ENCODE measurements at regions not wholly inside any gene's neighbourhood (a gene's known extent, or its start where the extent isn't known, plus 50 kb on each side); places are given as distances from the start of the nearest gene placed in this dataset.
A peak's percentile ranks its signal among the peaks of the same experiment; 100 is the strongest.
"Not testable (repeated sequence)": the region's sequence is repeated elsewhere in the genome, so short reads cannot be mapped to it uniquely, and the experiment has no call there.

DNA sequence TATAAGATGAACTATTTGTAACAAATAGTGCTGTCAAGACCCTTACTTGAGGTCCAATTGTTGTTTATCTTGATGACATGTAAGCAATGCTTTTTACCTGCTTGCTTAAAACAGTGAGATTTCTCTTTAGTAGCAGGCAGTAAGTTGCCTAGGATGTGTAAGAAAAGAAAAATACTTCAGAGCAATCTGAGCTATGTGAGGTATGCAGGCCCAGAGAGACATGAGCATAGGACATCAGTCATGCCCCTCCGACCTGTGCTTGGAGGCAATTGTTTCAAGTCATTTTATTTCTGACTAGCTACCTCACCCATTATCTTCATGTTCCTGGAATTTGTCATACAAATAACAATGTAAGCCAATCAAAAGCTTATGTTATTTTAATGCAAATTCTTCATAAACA, 930.6 kb upstream of the FBXO33 start:
- H3K4me3 Mint-ChIP-seq (ENCODE audit: low read depth): no peak overlapping the region
- TF ChIP-seq, protein P1, sequence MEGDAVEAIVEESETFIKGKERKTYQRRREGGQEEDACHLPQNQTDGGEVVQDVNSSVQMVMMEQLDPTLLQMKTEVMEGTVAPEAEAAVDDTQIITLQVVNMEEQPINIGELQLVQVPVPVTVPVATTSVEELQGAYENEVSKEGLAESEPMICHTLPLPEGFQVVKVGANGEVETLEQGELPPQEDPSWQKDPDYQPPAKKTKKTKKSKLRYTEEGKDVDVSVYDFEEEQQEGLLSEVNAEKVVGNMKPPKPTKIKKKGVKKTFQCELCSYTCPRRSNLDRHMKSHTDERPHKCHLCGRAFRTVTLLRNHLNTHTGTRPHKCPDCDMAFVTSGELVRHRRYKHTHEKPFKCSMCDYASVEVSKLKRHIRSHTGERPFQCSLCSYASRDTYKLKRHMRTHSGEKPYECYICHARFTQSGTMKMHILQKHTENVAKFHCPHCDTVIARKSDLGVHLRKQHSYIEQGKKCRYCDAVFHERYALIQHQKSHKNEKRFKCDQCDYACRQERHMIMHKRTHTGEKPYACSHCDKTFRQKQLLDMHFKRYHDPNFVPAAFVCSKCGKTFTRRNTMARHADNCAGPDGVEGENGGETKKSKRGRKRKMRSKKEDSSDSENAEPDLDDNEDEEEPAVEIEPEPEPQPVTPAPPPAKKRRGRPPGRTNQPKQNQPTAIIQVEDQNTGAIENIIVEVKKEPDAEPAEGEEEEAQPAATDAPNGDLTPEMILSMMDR (IDR thresholded peaks at IDR 0.05; ENCODE audit: unreplicated experiment): no peak
- no peak overlapping the region for H3K27ac Mint-ChIP-seq
- H3K36me3 Mint-ChIP-seq (ENCODE audit: insufficient read depth): no peaks in the 10 kb centered on the region
- H3K9me3 Mint-ChIP-seq (ENCODE audit: low read depth): peaks cover 10% of the 10 kb centered on the region
- DNase-seq (ENCODE audit: low spot score, unreplicated experiment): no peak
- peaks cover 2% of the 10 kb centered on the region for H3K4me1 Mint-ChIP-seq (ENCODE audit: low read depth)
- no peaks in the 10 kb centered on the region for H3K27me3 Mint-ChIP-seq

DNA sequence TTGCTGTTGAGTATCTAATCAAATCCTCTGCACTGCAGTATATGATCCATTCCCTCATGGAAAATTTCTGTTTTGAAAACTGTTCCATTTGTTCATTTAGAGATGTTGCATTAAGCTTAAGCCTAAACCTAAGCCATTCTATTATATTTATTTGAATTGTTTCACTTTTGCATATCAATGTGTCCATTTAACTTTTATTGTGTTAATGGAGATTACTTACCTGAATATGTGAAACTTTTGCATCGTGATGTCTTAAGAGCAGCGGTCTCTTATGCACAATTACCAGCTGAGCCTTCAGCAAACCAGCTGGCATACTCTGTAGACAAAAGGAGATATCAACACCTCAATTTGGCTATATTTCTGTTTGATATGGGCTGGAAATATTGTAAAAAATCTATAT, 922.5 kb upstream of the FBXO33 start:
- no peak overlapping the region for H3K4me3 Mint-ChIP-seq (ENCODE audit: low read depth)
- H3K36me3 Mint-ChIP-seq (ENCODE audit: insufficient read depth): no peaks in the 10 kb centered on the region
- DNase-seq (ENCODE audit: low spot score, unreplicated experiment): no peak

DNA sequence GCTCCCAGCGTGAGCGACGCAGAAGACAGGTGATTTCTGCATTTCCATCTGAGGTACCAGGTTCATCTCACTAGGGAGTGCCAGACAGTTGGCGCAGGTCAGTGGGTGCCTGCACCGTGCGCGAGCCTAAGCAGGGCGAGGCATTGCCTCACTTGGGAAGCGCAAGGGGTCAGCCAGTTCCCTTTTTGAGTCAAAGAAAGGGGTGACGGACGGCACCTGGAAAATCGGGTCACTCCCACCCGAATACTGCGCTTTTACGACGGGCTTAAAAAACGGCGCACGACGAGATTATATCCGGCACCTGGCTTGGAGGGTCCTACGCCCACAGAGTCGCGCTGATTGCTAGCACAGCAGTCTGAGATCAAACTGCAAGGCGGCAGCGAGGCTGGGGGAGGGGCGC, 915.9 kb upstream of the FBXO33 start:
- H3K9me3 Mint-ChIP-seq (ENCODE audit: low read depth); H3K4me1 Mint-ChIP-seq (ENCODE audit: low read depth); H3K36me3 Mint-ChIP-seq (ENCODE audit: insufficient read depth); H3K27me3 Mint-ChIP-seq: not testable (repeated sequence)
- Mint-ChIP-seq H3K27ac (peak overlapping the region; percentile 97), H3K4me3 (ENCODE audit: low read depth) (peak overlapping the region; percentile 93)
- peak; percentile 13 for DNase-seq (ENCODE audit: low spot score, unreplicated experiment)

More for the DNA sequence above, 922.5 kb upstream of the FBXO33 start:
- Mint-ChIP-seq H3K27me3 (no peaks in the 10 kb centered on the region), H3K9me3 (ENCODE audit: low read depth) (peaks cover 6% of the 10 kb centered on the region), H3K27ac (no peak overlapping the region), H3K4me1 (ENCODE audit: low read depth) (no peaks in the 10 kb centered on the region)
- TF ChIP-seq, protein P1 (IDR thresholded peaks at IDR 0.05; ENCODE audit: unreplicated experiment): no peak

DNA sequence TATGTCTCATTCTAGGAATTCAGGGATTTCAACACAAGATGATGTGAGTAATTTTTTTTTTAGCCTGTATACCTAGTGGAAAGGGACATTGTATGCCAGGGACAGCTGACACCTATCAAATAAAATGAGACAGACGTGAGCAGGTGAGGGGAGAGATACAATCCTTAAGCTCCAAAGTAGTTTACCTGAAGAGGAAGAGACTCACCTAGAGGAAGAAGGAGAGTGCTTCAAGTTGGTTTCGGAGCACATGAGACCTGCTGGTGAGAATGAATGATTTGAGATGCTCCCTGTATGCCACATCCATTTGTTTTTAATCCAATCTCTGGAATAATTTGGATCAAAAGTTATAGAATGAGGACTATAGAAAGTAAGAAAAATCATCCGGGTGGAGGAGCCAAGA, 915.4 kb upstream of the FBXO33 start:
- H3K4me3 Mint-ChIP-seq (ENCODE audit: low read depth): peak overlapping the region; percentile 93
- TF ChIP-seq, protein P1 (IDR thresholded peaks at IDR 0.05; ENCODE audit: unreplicated experiment): no peak
- H3K4me1 Mint-ChIP-seq (ENCODE audit: low read depth): peaks cover 2% of the 10 kb centered on the region
- H3K9me3 Mint-ChIP-seq (ENCODE audit: low read depth): no peaks in the 10 kb centered on the region
- no peak for DNase-seq (ENCODE audit: low spot score, unreplicated experiment)
- peak overlapping the region; percentile 97 for H3K27ac Mint-ChIP-seq
- no peaks in the 10 kb centered on the region for H3K27me3 Mint-ChIP-seq
- no peaks in the 10 kb centered on the region for H3K36me3 Mint-ChIP-seq (ENCODE audit: insufficient read depth)

DNA sequence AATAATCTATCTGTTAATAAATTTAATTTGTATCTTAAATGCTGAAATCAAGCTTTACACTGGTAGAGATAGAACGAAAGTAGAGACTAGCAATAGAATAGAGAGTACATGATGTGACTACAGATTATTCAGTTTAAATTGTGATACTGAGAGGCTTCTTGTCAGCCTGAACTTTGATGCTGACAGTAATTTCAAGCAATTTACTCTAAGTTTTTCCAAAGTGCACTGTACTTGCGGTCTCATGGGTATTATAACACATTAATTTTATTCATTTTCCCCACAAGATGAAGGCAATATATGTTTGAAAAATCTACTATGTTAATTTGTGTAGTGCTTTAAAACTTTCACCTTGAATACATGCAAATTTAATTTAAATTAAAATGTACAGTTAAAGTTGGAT, 914.0 kb upstream of the FBXO33 start:
- Mint-ChIP-seq H3K27me3 (no peaks in the 10 kb centered on the region), H3K36me3 (ENCODE audit: insufficient read depth) (no peaks in the 10 kb centered on the region), H3K4me3 (ENCODE audit: low read depth) (no peak overlapping the region), H3K4me1 (ENCODE audit: low read depth) (peaks cover 2% of the 10 kb centered on the region), H3K27ac (no peak overlapping the region), H3K9me3 (ENCODE audit: low read depth) (no peaks in the 10 kb centered on the region)
- TF ChIP-seq, protein P1 (IDR thresholded peaks at IDR 0.05; ENCODE audit: unreplicated experiment): no peak
- no peak for DNase-seq (ENCODE audit: low spot score, unreplicated experiment)

DNA sequence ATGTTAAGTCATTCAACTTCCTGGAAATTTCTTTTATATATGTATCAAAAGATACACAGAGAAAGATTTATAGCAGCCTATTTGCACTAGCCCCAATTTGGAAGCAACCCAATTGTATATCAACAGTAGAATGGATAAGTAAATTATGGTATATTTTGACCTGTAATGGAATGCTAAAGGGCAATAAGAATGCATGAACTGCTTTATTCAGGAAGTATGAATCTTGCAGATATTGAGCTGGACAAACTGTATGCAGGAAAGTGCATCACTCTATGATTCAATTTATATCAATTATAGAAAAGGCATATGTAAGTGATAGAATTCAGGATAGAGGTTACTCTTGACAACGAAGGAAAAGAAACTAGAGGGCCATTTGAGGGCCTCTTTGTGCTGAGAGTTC, 913.1 kb upstream of the FBXO33 start:
- H3K9me3 Mint-ChIP-seq (ENCODE audit: low read depth): no peaks in the 10 kb centered on the region
- H3K4me1 Mint-ChIP-seq (ENCODE audit: low read depth): peaks cover 2% of the 10 kb centered on the region
- H3K4me3 Mint-ChIP-seq (ENCODE audit: low read depth): no peak overlapping the region
- no peaks in the 10 kb centered on the region for H3K27me3 Mint-ChIP-seq
- H3K27ac Mint-ChIP-seq: no peak overlapping the region
- TF ChIP-seq, protein P1 (IDR thresholded peaks at IDR 0.05; ENCODE audit: unreplicated experiment): no peak
- DNase-seq (ENCODE audit: low spot score, unreplicated experiment): no peak
- H3K36me3 Mint-ChIP-seq (ENCODE audit: insufficient read depth): no peaks in the 10 kb centered on the region

All from progenitor cell of endocrine pancreas (in vitro differentiated cells).